ENCODE measurements at regions not wholly inside any gene's neighbourhood (a gene's known extent, or its start where the extent isn't known, plus 50 kb on each side); places are given as distances from the start of the nearest gene placed in this dataset.

DNA sequence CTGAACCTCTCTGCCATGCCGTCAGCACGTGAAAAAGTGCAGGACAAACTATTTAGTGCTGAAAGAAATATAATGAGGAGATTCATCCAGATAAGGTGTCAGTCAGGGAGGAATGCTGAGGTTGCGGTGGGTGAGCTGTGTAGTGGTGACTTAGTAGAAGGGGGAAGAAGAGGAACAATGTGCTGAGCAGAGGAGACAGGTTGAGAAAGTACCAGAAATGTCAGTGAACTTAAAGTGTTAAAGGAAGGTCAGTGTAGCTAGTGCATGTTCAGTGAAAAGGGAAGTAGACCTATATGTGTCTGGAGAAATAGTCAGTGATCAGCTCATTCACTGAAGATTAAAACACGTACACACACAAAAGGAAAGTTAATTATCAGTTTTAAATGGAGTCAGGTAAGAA is 237.6 kb upstream of the CCDC179 start:
- TF ChIP-seq ZFP3 (CRISPR knock-in tag; IDR thresholded peaks at IDR 0.05) (no peak), BACH2 (CRISPR knock-in tag; IDR thresholded peaks at IDR 0.05; ENCODE audit: borderline replicate concordance) (no peak), PPARA (CRISPR knock-in tag; IDR thresholded peaks at IDR 0.05; ENCODE audit: borderline replicate concordance) (no peak), ARNTL (CRISPR knock-in tag; IDR thresholded peaks at IDR 0.05; ENCODE audit: borderline replicate concordance, low read depth) (no peak), ZFP30 (CRISPR knock-in tag; IDR thresholded peaks at IDR 0.05) (no peak), RARB (CRISPR knock-in tag; IDR thresholded peaks at IDR 0.05) (no peak), ZNF8 (CRISPR knock-in tag; IDR thresholded peaks at IDR 0.05) (no peak), GLIS3 (CRISPR knock-in tag; IDR thresholded peaks at IDR 0.05) (no peak)
- TF ChIP-seq, protein P1, sequence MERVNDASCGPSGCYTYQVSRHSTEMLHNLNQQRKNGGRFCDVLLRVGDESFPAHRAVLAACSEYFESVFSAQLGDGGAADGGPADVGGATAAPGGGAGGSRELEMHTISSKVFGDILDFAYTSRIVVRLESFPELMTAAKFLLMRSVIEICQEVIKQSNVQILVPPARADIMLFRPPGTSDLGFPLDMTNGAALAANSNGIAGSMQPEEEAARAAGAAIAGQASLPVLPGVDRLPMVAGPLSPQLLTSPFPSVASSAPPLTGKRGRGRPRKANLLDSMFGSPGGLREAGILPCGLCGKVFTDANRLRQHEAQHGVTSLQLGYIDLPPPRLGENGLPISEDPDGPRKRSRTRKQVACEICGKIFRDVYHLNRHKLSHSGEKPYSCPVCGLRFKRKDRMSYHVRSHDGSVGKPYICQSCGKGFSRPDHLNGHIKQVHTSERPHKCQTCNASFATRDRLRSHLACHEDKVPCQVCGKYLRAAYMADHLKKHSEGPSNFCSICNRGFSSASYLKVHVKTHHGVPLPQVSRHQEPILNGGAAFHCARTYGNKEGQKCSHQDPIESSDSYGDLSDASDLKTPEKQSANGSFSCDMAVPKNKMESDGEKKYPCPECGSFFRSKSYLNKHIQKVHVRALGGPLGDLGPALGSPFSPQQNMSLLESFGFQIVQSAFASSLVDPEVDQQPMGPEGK (CRISPR knock-in tag; IDR thresholded peaks at IDR 0.05; ENCODE audit: borderline replicate concordance) = no peak
- TF ChIP-seq, protein P2, sequence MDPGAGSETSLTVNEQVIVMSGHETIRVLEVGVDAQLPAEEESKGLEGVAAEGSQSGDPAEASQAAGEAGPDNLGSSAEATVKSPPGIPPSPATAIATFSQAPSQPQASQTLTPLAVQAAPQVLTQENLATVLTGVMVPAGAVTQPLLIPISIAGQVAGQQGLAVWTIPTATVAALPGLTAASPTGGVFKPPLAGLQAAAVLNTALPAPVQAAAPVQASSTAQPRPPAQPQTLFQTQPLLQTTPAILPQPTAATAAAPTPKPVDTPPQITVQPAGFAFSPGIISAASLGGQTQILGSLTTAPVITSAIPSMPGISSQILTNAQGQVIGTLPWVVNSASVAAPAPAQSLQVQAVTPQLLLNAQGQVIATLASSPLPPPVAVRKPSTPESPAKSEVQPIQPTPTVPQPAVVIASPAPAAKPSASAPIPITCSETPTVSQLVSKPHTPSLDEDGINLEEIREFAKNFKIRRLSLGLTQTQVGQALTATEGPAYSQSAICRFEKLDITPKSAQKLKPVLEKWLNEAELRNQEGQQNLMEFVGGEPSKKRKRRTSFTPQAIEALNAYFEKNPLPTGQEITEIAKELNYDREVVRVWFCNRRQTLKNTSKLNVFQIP (CRISPR knock-in tag; IDR thresholded peaks at IDR 0.05; ENCODE audit: borderline replicate concordance, low read depth) = no peak
- TF ChIP-seq, protein P3, sequence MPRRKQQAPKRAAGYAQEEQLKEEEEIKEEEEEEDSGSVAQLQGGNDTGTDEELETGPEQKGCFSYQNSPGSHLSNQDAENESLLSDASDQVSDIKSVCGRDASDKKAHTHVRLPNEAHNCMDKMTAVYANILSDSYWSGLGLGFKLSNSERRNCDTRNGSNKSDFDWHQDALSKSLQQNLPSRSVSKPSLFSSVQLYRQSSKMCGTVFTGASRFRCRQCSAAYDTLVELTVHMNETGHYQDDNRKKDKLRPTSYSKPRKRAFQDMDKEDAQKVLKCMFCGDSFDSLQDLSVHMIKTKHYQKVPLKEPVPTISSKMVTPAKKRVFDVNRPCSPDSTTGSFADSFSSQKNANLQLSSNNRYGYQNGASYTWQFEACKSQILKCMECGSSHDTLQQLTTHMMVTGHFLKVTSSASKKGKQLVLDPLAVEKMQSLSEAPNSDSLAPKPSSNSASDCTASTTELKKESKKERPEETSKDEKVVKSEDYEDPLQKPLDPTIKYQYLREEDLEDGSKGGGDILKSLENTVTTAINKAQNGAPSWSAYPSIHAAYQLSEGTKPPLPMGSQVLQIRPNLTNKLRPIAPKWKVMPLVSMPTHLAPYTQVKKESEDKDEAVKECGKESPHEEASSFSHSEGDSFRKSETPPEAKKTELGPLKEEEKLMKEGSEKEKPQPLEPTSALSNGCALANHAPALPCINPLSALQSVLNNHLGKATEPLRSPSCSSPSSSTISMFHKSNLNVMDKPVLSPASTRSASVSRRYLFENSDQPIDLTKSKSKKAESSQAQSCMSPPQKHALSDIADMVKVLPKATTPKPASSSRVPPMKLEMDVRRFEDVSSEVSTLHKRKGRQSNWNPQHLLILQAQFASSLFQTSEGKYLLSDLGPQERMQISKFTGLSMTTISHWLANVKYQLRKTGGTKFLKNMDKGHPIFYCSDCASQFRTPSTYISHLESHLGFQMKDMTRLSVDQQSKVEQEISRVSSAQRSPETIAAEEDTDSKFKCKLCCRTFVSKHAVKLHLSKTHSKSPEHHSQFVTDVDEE (CRISPR knock-in tag; IDR thresholded peaks at IDR 0.05) = no peak
- TF ChIP-seq, protein P4, sequence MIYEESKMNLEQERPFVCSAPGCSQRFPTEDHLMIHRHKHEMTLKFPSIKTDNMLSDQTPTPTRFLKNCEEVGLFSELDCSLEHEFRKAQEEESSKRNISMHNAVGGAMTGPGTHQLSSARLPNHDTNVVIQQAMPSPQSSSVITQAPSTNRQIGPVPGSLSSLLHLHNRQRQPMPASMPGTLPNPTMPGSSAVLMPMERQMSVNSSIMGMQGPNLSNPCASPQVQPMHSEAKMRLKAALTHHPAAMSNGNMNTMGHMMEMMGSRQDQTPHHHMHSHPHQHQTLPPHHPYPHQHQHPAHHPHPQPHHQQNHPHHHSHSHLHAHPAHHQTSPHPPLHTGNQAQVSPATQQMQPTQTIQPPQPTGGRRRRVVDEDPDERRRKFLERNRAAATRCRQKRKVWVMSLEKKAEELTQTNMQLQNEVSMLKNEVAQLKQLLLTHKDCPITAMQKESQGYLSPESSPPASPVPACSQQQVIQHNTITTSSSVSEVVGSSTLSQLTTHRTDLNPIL (CRISPR knock-in tag; IDR thresholded peaks at IDR 0.05; ENCODE audit: low read depth) = no peak
